ENCODE measurements at regions not wholly inside any gene's neighbourhood (a gene's known extent, or its start where the extent isn't known, plus 50 kb on each side); places are given as distances from the start of the nearest gene placed in this dataset.

DNA sequence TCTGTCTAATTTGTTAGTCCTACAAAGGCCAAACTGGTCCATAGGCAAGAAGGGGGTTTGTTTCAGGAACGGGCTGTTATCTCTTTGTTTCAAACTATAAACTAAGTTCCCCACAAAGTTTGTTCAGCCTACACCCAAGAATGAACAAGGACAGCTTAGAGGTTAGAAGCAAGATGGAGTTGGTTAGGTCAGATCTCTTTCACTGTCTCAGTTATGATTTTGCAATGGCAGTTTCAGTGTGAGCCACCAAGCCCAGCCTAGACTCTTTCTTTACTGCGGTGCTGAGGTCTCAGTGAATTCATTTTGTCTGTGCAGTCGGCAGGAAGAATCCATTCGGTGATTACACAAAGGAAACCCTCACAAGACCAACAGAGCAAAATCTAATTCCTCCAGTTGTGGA lies 56.6 kb upstream of the ABCC4 start (continued):
- TF ChIP-seq ZNF565 (CRISPR knock-in tag; conservative IDR thresholded peaks at IDR 0.05; ENCODE audit: low read depth), result no peak

GRCh38 chr13:95360052-95360451 lies 58.8 kb upstream of the ABCC4 start:
- no peak for ATAC-seq
- no peak for TF ChIP-seq POU6F1 (CRISPR knock-in tag; IDR thresholded peaks at IDR 0.05; ENCODE audit: borderline replicate concordance, low read depth)
- TF ChIP-seq TCF4 (CRISPR knock-in tag; IDR thresholded peaks at IDR 0.05; ENCODE audit: borderline replicate concordance), result no peak
- TF ChIP-seq, protein P1, sequence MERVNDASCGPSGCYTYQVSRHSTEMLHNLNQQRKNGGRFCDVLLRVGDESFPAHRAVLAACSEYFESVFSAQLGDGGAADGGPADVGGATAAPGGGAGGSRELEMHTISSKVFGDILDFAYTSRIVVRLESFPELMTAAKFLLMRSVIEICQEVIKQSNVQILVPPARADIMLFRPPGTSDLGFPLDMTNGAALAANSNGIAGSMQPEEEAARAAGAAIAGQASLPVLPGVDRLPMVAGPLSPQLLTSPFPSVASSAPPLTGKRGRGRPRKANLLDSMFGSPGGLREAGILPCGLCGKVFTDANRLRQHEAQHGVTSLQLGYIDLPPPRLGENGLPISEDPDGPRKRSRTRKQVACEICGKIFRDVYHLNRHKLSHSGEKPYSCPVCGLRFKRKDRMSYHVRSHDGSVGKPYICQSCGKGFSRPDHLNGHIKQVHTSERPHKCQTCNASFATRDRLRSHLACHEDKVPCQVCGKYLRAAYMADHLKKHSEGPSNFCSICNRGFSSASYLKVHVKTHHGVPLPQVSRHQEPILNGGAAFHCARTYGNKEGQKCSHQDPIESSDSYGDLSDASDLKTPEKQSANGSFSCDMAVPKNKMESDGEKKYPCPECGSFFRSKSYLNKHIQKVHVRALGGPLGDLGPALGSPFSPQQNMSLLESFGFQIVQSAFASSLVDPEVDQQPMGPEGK (CRISPR knock-in tag; IDR thresholded peaks at IDR 0.05; ENCODE audit: borderline replicate concordance), result no peak
- TF ChIP-seq TSHZ2 (CRISPR knock-in tag; IDR thresholded peaks at IDR 0.05), result no peak
- TF ChIP-seq ESRRG (CRISPR knock-in tag; IDR thresholded peaks at IDR 0.05), result no peak
- no peak for TF ChIP-seq SNAI2 (CRISPR knock-in tag; IDR thresholded peaks at IDR 0.05)
- no peak for TF ChIP-seq ZNF70 (CRISPR knock-in tag; IDR thresholded peaks at IDR 0.05)
- TF ChIP-seq CSDC2 (CRISPR knock-in tag; IDR thresholded peaks at IDR 0.05), result no peak

GRCh38 chr13:95360464-95361097 lies 59.3 kb upstream of the ABCC4 start:
- ATAC-seq, result no peak; the same call in 2 of the 3 replicates

More at GRCh38 chr13:95360464-95361097, 59.3 kb upstream of the ABCC4 start:
- no peak for TF ChIP-seq RARB (CRISPR knock-in tag; IDR thresholded peaks at IDR 0.05)
- TF ChIP-seq CSDC2 (CRISPR knock-in tag; IDR thresholded peaks at IDR 0.05), result no peak
- TF ChIP-seq, protein P1 (CRISPR knock-in tag; IDR thresholded peaks at IDR 0.05; ENCODE audit: borderline replicate concordance), result no peak
- no peak for TF ChIP-seq ZFP3 (CRISPR knock-in tag; IDR thresholded peaks at IDR 0.05)
- no peak for TF ChIP-seq BACH2 (CRISPR knock-in tag; IDR thresholded peaks at IDR 0.05; ENCODE audit: borderline replicate concordance)
- TF ChIP-seq OSR1 (CRISPR knock-in tag; IDR thresholded peaks at IDR 0.05), result no peak
- TF ChIP-seq ZNF70 (CRISPR knock-in tag; IDR thresholded peaks at IDR 0.05), result no peak
- TF ChIP-seq GLIS3 (CRISPR knock-in tag; IDR thresholded peaks at IDR 0.05), result no peak
- no peak for TF ChIP-seq TCF4 (CRISPR knock-in tag; IDR thresholded peaks at IDR 0.05; ENCODE audit: borderline replicate concordance)
- no peak for TF ChIP-seq ZFP30 (CRISPR knock-in tag; IDR thresholded peaks at IDR 0.05)
- no peak for TF ChIP-seq POU6F1 (CRISPR knock-in tag; IDR thresholded peaks at IDR 0.05; ENCODE audit: borderline replicate concordance, low read depth)
- no peak for TF ChIP-seq PPARA (CRISPR knock-in tag; IDR thresholded peaks at IDR 0.05; ENCODE audit: borderline replicate concordance)
- TF ChIP-seq CREB5 (CRISPR knock-in tag; IDR thresholded peaks at IDR 0.05; ENCODE audit: low read depth), result no peak
- no peak for TF ChIP-seq ZC3H10 (CRISPR knock-in tag; IDR thresholded peaks at IDR 0.05)
- TF ChIP-seq ZNF565 (CRISPR knock-in tag; conservative IDR thresholded peaks at IDR 0.05; ENCODE audit: low read depth), result no peak
- no peak for TF ChIP-seq TSHZ2 (CRISPR knock-in tag; IDR thresholded peaks at IDR 0.05)
- TF ChIP-seq SNAI2 (CRISPR knock-in tag; IDR thresholded peaks at IDR 0.05), result no peak
- no peak for TF ChIP-seq ESRRG (CRISPR knock-in tag; IDR thresholded peaks at IDR 0.05)
- TF ChIP-seq ARNTL (CRISPR knock-in tag; IDR thresholded peaks at IDR 0.05; ENCODE audit: borderline replicate concordance, low read depth), result no peak

Data from SK-N-SH treated with all-trans-retinoic acid at 6 μM for 48 hours (cell line).